Keratinocyte (primary cell): ENCODE measurements at regions not wholly inside any gene's neighbourhood (a gene's known extent, or its start where the extent isn't known, plus 50 kb on each side); places are given as distances from the start of the nearest gene placed in this dataset.
A peak's percentile ranks its signal among the peaks of the same experiment; 100 is the strongest.
"Not testable (repeated sequence)": the region's sequence is repeated elsewhere in the genome, so short reads cannot be mapped to it uniquely, and the experiment has no call there.

Experiments
- DNase-seq: peaks from one replicate; pipeline ENCODE4 v3.0.0-alpha.2; 2011; ENCODE audit warnings: low read depth, missing footprints, low spot score
- FAIRE-seq: peaks from 2 replicates; lab custom pipeline; 2011; peaks lifted over from hg19 to GRCh38; lab: Jason Lieb, UNC
- H2AFZ ChIP-seq: 2 replicates; pipeline ENCODE4 v1.6.0; 2012; ENCODE audit warnings: low read length, control low read depth, inconsistent platforms; ENCODE audit not compliant: control insufficient read depth
- H3K27ac ChIP-seq: 2 replicates; pipeline ENCODE4 v1.5.1; 2011; ENCODE audit warnings: low read length; ENCODE audit not compliant: control insufficient read depth, insufficient read depth
- H3K27me3 ChIP-seq: 3 replicates; pipeline ENCODE4 v1.6.0; 2011; ENCODE audit warnings: low read length; ENCODE audit not compliant: control insufficient read depth, insufficient read depth; ENCODE audit errors: extremely low read depth
- H3K36me3 ChIP-seq, 2 experiments: 2 replicates in 1 of 2; 3 replicates in 1 of 2; pipeline ENCODE4 v1.5.1; 2011; ENCODE audit warnings: low read length in 2 of 2, mild to moderate bottlenecking in 1 of 2; ENCODE audit not compliant: control insufficient read depth in 2 of 2, insufficient read depth in 2 of 2; ENCODE audit errors: extremely low read depth in 1 of 2
- H3K4me1 ChIP-seq: 3 replicates; pipeline ENCODE4 v1.5.1; 2011; ENCODE audit warnings: low read length; ENCODE audit not compliant: control insufficient read depth, insufficient read depth; ENCODE audit errors: extremely low read depth
- H3K4me2 ChIP-seq: 3 replicates; pipeline ENCODE4 v1.6.0; 2011; ENCODE audit warnings: low read depth, low read length; ENCODE audit not compliant: control insufficient read depth, insufficient read depth; ENCODE audit errors: extremely low read depth
- H3K4me3 ChIP-seq, 3 experiments: fragments of 200-600 bp in 1 of 3; sonication (generic) in 1 of 3; 2 replicates in 2 of 3; 3 replicates in 1 of 3; pipeline ENCODE4 v1.5.1; 2011 to 2016; ENCODE audit warnings: low read length in 3 of 3, mild to moderate bottlenecking in 3 of 3, control low read depth in 2 of 3, inconsistent platforms in 1 of 3, low read depth in 1 of 3, mixed read lengths in 1 of 3, mixed run types in 1 of 3, moderate library complexity in 1 of 3; ENCODE audit not compliant: control insufficient read depth in 2 of 3, insufficient read depth in 2 of 3; ENCODE audit errors: extremely low read depth in 1 of 3
- H3K79me2 ChIP-seq: 2 replicates; pipeline ENCODE4 v1.6.0; 2012; ENCODE audit warnings: low read length; ENCODE audit not compliant: control insufficient read depth, insufficient read depth
- H3K9ac ChIP-seq: 3 replicates; pipeline ENCODE4 v1.6.0; 2011; ENCODE audit warnings: low read length; ENCODE audit not compliant: control insufficient read depth, insufficient read depth; ENCODE audit errors: extremely low read depth
- H3K9me1 ChIP-seq: 3 replicates; pipeline ENCODE4 v1.6.0; 2011; ENCODE audit warnings: low read length; ENCODE audit not compliant: control insufficient read depth, insufficient read depth; ENCODE audit errors: extremely low read depth
- H3K9me3 ChIP-seq: 2 replicates; pipeline ENCODE4 v1.5.1; 2012; ENCODE audit warnings: low read depth, low read length; ENCODE audit not compliant: control insufficient read depth
- H4K20me1 ChIP-seq: 3 replicates; pipeline ENCODE4 v1.6.0; 2011; ENCODE audit warnings: low read length; ENCODE audit not compliant: control insufficient read depth, insufficient read depth; ENCODE audit errors: extremely low read depth
- dilution Hi-C: fragments of 300-500 bp; cut with MboI; formaldehyde crosslinking; loops from one replicate; pipeline ENCODE4 v1.7.0; 2020; ENCODE audit warnings: low sequenced_read_pairs; ENCODE audit not compliant: extremely low pct_ligation_motif_present

DNA sequence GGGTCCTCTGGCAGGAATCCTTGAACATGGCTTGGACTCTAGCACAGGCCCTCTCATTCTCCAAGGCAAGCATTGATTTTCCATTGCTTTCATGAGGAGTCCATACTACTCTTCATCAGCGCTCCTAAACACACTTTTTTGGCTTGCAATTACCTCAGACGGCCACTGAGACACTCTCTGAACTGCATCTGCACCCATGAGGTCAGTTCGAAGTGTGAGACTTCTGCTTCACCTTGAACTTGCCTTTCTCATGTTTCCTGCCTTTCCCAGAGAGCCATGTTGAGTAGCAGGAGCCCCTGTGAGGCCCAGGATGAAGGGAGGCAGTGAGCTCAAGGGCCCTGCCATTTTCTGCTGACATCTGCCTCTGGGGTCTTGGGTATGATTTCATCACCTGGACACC lies 279.2 kb upstream of the ZNF337 start:
- FAIRE-seq, H3K4me1 ChIP-seq, H3K9me3 ChIP-seq, H3K4me2 ChIP-seq, DNase-seq, H3K79me2 ChIP-seq, dilution Hi-C loops, H2AFZ ChIP-seq, H3K36me3 ChIP-seq, H4K20me1 ChIP-seq, H3K27me3 ChIP-seq, H3K4me3 ChIP-seq, H3K27ac ChIP-seq, H3K9ac ChIP-seq, H3K9me1 ChIP-seq: not testable (repeated sequence)

DNA sequence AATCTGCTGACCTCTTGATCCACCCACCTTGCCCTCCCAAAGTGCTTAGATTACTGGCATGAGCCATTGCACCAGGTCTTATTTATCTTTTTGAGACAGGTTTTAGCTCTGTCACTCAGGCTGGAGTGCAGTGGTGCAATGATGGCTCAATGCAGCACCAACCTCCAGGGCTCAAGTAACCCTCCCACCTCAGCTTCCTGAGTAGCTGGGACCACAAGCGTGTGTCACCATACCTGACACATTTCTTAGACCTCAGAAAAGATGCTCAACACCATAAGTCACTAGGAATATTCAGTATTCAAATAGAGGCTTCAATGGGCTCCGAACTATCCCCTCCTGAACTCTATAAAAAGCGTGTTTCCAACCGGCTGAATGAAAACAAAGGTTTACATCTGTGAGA lies 268.6 kb upstream of the ZNF337 start:
- H3K79me2 ChIP-seq, DNase-seq, H3K27ac ChIP-seq, H4K20me1 ChIP-seq, H3K4me3 ChIP-seq, H3K9ac ChIP-seq, H3K4me2 ChIP-seq, H3K4me1 ChIP-seq, dilution Hi-C loops, H3K9me1 ChIP-seq, H3K9me3 ChIP-seq, FAIRE-seq, H3K36me3 ChIP-seq, H2AFZ ChIP-seq, H3K27me3 ChIP-seq: not testable (repeated sequence)

DNA sequence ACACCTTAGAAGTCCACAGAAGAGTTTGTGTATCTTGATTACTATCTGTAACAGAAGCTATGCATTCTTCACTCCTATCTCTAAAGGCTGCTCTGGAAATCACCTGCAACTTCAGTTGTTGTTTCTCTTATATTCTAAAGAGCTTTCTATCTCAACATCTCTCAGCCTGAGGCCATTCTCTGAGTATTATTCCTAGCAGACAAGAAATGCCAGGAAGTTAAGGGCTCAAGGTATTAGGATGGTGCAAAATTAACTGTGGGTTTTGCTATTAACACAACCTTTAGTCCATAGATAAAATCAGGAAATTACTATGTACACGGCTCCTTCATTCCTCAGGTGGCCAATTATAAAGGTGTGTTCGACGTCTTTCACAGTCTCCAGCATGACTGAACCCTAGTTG lies 257.2 kb upstream of the ZNF337 start:
- H3K4me3 ChIP-seq, FAIRE-seq, DNase-seq, H3K4me2 ChIP-seq, H2AFZ ChIP-seq, H3K4me1 ChIP-seq, H3K9me1 ChIP-seq, H3K27ac ChIP-seq, H3K36me3 ChIP-seq, dilution Hi-C loops, H3K9ac ChIP-seq, H3K79me2 ChIP-seq, H3K27me3 ChIP-seq, H3K9me3 ChIP-seq, H4K20me1 ChIP-seq: not testable (repeated sequence)

DNA sequence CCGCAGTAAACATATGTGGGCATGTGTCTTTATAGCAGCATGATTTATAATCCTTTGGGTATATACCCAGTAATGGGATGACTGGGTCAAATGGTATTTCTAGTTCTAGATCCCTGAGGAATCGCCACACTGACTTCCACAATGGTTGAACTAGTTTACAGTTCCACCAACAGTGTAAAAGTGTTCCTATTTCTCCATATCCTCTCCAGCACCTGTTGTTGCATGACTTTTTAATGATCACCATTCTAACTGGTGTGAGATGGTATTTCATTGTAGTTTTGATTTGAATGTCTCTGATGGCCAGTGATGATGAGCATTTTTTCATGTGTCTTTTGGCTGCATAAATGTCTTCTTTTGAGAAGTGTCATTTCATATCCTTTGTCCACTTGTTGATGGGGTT lies 238.6 kb upstream of the ZNF337 start:
- not testable (repeated sequence) for H3K27me3 ChIP-seq

DNA sequence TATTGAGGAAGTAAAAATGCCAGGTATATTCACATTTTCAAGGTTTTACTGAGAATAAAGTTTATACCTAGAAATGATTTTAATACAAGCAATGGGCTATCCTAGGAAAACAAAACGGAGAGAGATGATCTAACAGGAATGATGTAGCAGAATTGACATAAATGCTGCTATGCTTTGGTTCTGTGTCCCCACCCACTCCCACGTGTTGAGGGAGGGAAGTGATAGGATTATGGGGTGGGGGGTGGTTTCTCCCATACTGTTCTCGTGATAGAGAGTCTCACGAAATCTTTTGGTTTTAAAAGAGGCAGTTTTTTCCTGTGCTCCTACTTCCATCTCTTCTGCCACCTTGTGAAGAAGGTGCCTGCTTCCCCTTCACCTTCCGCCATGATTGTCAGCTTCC lies 236.2 kb upstream of the ZNF337 start:
- H4K20me1 ChIP-seq, H3K9me3 ChIP-seq, H3K79me2 ChIP-seq, H3K4me1 ChIP-seq, FAIRE-seq, H3K27ac ChIP-seq, H3K27me3 ChIP-seq, H3K9ac ChIP-seq, DNase-seq, H3K9me1 ChIP-seq, H3K4me2 ChIP-seq, H3K36me3 ChIP-seq, dilution Hi-C loops, H3K4me3 ChIP-seq: not testable (repeated sequence)
- peak overlapping the region; percentile 13 for H2AFZ ChIP-seq

More for the DNA sequence above, 238.6 kb upstream of the ZNF337 start:
- H3K4me1 ChIP-seq, H2AFZ ChIP-seq, H3K79me2 ChIP-seq, H3K9me1 ChIP-seq, H3K9ac ChIP-seq, H3K36me3 ChIP-seq, H4K20me1 ChIP-seq, H3K4me3 ChIP-seq, dilution Hi-C loops, H3K4me2 ChIP-seq, FAIRE-seq, H3K27ac ChIP-seq, H3K9me3 ChIP-seq, DNase-seq: not testable (repeated sequence)
